K562 (cell line): ENCODE measurements at regions not wholly inside any gene's neighbourhood (a gene's known extent, or its start where the extent isn't known, plus 50 kb on each side); places are given as distances from the start of the nearest gene placed in this dataset.

ENCODE experiments used
- ATAC-seq: fragments of 200-7000 bp; cut with Tn5 transposase; 3 replicates; pipeline ENCODE4 v1.9.1; 2020; ENCODE audit warnings: moderate library complexity
- BruUV-seq: library from RNA; stranded (reverse); fragments of 400-500 nt; replicated peaks from 2 replicates; lab custom pipeline; 2021; lab: Mats Ljungman, UMichigan
- CTCF ChIA-PET: fragments of 300-600 bp; formaldehyde crosslinking; extraction: SDS; loops from one replicate; lab custom pipeline; 2021; ENCODE audit warnings: low intra/inter-chr PET ratio; lab: Yijun Ruan, JAX
- POLR2A ChIA-PET: fragments of 300-600, 350-650 bp; sonication (Branson Sonifier 250); formaldehyde crosslinking; extraction: SDS; loops from one replicate; lab custom pipeline; 2021; ENCODE audit warnings: antibody characterized with exemption, inconsistent platforms; lab: Yijun Ruan, JAX
- DNase-seq, 4 experiments: peaks; one replicate each; pipeline versions ENCODE4 v3.0.0 to v3.0.0-alpha.2; 2011 to 2018; ENCODE audit warnings: low spot score in 3 of 4, mixed read lengths in 3 of 4; ENCODE audit errors: extremely low read depth in 1 of 4
- FAIRE-seq: peaks from 2 replicates; lab custom pipeline; 2011; peaks lifted over from hg19 to GRCh38; lab: Jason Lieb, UNC
- H2AFZ ChIP-seq: 2 replicates; pipeline ENCODE4 v1.6.0; 2011; ENCODE audit warnings: low read depth, low read length, control low read depth, inconsistent platforms
- H3K27ac ChIP-seq: fragments of 200-600 bp; 3 replicates; pipeline ENCODE4 v1.8.0; 2011; ENCODE audit warnings: low read depth, mild to moderate bottlenecking, control low read depth, inconsistent platforms, low read length, moderate library complexity, mixed read lengths; ENCODE audit errors: extremely low read depth
- H3K27me3 ChIP-seq, 2 experiments: fragments of 300-600 bp in 1 of 2; 2 replicates in 1 of 2; 3 replicates in 1 of 2; pipeline versions ENCODE4 v1.6.0 to v1.8.0; 2011; ENCODE audit warnings: inconsistent platforms in 2 of 2, low read length in 2 of 2, mild to moderate bottlenecking in 1 of 2, mixed read lengths in 1 of 2, moderate library complexity in 1 of 2; ENCODE audit not compliant: control insufficient read depth in 2 of 2, insufficient read depth in 2 of 2
- H3K36me3 ChIP-seq: fragments of 300-600 bp; 3 replicates; pipeline ENCODE4 v1.8.0; 2011; ENCODE audit warnings: mild to moderate bottlenecking, low read length, inconsistent platforms; ENCODE audit not compliant: control insufficient read depth, insufficient read depth
- H3K4me1 ChIP-seq, 2 experiments: fragments of 200-600 bp in 1 of 2; replicated peaks in 1 of 2; 2 replicates in 1 of 2; 3 replicates in 1 of 2; pipeline versions ENCODE4 v1.5.1 to v1.8.0; 2011; ENCODE audit warnings: inconsistent platforms in 2 of 2, low read length in 2 of 2, mild to moderate bottlenecking in 1 of 2, mixed read lengths in 1 of 2, moderate library complexity in 1 of 2; ENCODE audit not compliant: control insufficient read depth in 2 of 2, insufficient read depth in 2 of 2
- H3K4me2 ChIP-seq: 2 replicates; pipeline ENCODE4 v1.6.1; 2011; ENCODE audit warnings: low read length, control low read depth, inconsistent platforms, mixed read lengths; ENCODE audit not compliant: insufficient read depth
- H3K4me3 ChIP-seq: fragments of 200-600 bp; sonication (generic), shearing (Covaris generic); 2 replicates; pipeline ENCODE4 v1.5.1; 2016; ENCODE audit warnings: control low read depth, inconsistent platforms
- H3K79me2 ChIP-seq: fragments of 200-600 bp; 3 replicates; pipeline ENCODE4 v1.8.0; 2011; ENCODE audit warnings: low read length, inconsistent platforms; ENCODE audit not compliant: control insufficient read depth, insufficient read depth
- H3K9ac ChIP-seq, 2 experiments: 2 replicates each; pipeline versions ENCODE4 v1.6.0 to v1.6.1; 2011; ENCODE audit warnings: low read depth in 2 of 2, low read length in 2 of 2, control low read depth in 1 of 2, inconsistent platforms in 1 of 2, mild to moderate bottlenecking in 1 of 2, mixed read lengths in 1 of 2; ENCODE audit not compliant: insufficient read depth in 1 of 2
- H3K9me1 ChIP-seq: one replicate; pipeline ENCODE4 v1.6.0; 2011; ENCODE audit warnings: inconsistent platforms, mild to moderate bottlenecking, low read length, moderate library complexity; ENCODE audit not compliant: control insufficient read depth, insufficient read depth
- H3K9me3 ChIP-seq: replicated peaks from 2 replicates; pipeline ENCODE4 v1.5.1; 2011; ENCODE audit warnings: low read depth, low read length, inconsistent platforms; ENCODE audit not compliant: control insufficient read depth, insufficient read depth
- H4K20me1 ChIP-seq: replicated peaks from 2 replicates; pipeline ENCODE4 v1.6.1; 2011; ENCODE audit warnings: low read length, inconsistent platforms, mixed read lengths; ENCODE audit not compliant: control insufficient read depth, insufficient read depth
- BCL6 ChIP-seq: fragments of 250-450 bp; sonication (Bioruptor Pico); IDR thresholded peaks from 2 replicates; pipeline ENCODE4 v1.4.0; 2020
- CBFA2T3 ChIP-seq: fragments of 450-650 bp; IDR thresholded peaks from 2 replicates; pipeline ENCODE4 v1.6.1; 2017
- CHD2 ChIP-seq: IDR thresholded peaks from 2 replicates; pipeline ENCODE4 v1.6.1; 2011; ENCODE audit warnings: low read depth, low read length
- EGR1 ChIP-seq: fragments of 450-650 bp; conservative IDR thresholded peaks from 2 replicates; pipeline ENCODE4 v1.6.1; 2017; ENCODE audit warnings: mild to moderate bottlenecking
- IRF1 ChIP-seq: sonication (generic); formaldehyde crosslinking; IDR thresholded peaks from 2 replicates; pipeline ENCODE4 v1.8.0; 2022; ENCODE audit warnings: missing genetic modification reagents, mild to moderate bottlenecking, borderline replicate concordance
- MAFK ChIP-seq: IDR thresholded peaks from 2 replicates; pipeline ENCODE4 v1.6.1; 2011; ENCODE audit warnings: low read length, improper control_type of control experiment
- NCOA2 ChIP-seq, 2 experiments: fragments of 450-650 bp; IDR thresholded peaks; 2 replicates each; pipeline ENCODE4 v1.6.1; 2018; ENCODE audit warnings: mild to moderate bottlenecking in 2 of 2, moderate library complexity in 1 of 2; ENCODE audit not compliant: partially characterized antibody in 2 of 2
- NCOR1 ChIP-seq: fragments of 450-650 bp; IDR thresholded peaks from 2 replicates; pipeline ENCODE4 v1.6.1; 2016; ENCODE audit warnings: mild to moderate bottlenecking, moderate library complexity
- RBM25 ChIP-seq: fragments of 200-400 bp; formaldehyde crosslinking; IDR thresholded peaks from 2 replicates; pipeline ENCODE4 v1.6.1; 2018; ENCODE audit warnings: low read length, low read depth, moderate library complexity; ENCODE audit not compliant: severe bottlenecking
- RBM39 ChIP-seq: fragments of 200-400 bp; formaldehyde crosslinking; optimal IDR thresholded peaks from 2 replicates; pipeline ENCODE3; 2018; ENCODE audit warnings: low read depth, low read length
- SAFB ChIP-seq: fragments of 200-400 bp; formaldehyde crosslinking; IDR thresholded peaks from 2 replicates; pipeline ENCODE4 v1.6.1; 2017; ENCODE audit warnings: low read depth, low read length, borderline replicate concordance
- ZNF324 ChIP-seq: fragments of 250-450 bp; sonication (Bioruptor Pico); IDR thresholded peaks from 2 replicates; pipeline ENCODE4 v1.4.0; 2020; ENCODE audit warnings: mild to moderate bottlenecking
- WGBS: fragments of 100-300 bp; shearing (Covaris generic); methylation state at CpG from one replicate; pipeline ENCODE4 v1.1.6; 2016; ENCODE audit warnings: low coverage, mixed read lengths; ENCODE audit not compliant: insufficient coverage; ENCODE audit errors: missing lambda C conversion rate; 5-methylcytosine and 5-hydroxymethylcytosine counted together
- in situ Hi-C: fragments of 300-500 bp; cut with MboI; formaldehyde crosslinking; loops from 4 replicates; pipeline ENCODE4 v1.15.0; 2018; ENCODE audit warnings: inconsistent platforms, mixed read lengths
- intact Hi-C: fragments of 100-400 bp; cut with micrococcal nuclease; formaldehyde crosslinking; loops from 2 replicates; pipeline ENCODE4 v1.14.2; 2022

- H3K79me2 ChIP-seq, result no peaks in the 10 kb centered on the region
- ATAC-seq (no peak), FAIRE-seq (no peak), DNase-seq (no peak)
- TF ChIP-seq CHD2 (peak; percentile 89), RBM25 (peak; percentile 24), IRF1 (CRISPR knock-in tag) (no peak), BCL6 (no peak), EGR1 (no peak), MAFK (no peak), RBM39 (no peak), ZNF324 (CRISPR knock-in tag) (no peak), CBFA2T3 (no peak), SAFB (no peak), NCOR1 (no peak), NCOA2 (IDR thresholded peaks at IDR 0.05; ENCODE audit: partially characterized antibody in 2 of 2) (no peak)
- H2AFZ ChIP-seq, result no peak overlapping the region
- intact Hi-C loops, result no loop called here
- H4K20me1 ChIP-seq, result 0 out of 2 replicates have a peak, but pooled peaks cover 4% of the 10 kb centered on the region
- ChIA-PET CTCF (no interaction called here), POLR2A (no interaction called here)
- H3K9ac ChIP-seq, result no peak overlapping the region
- H3K9me3 ChIP-seq, result no peaks in the 10 kb centered on the region
- peaks cover 18 to 58% of the 10 kb centered on the region in 2 experiments for H3K27me3 ChIP-seq
- BruUV-seq, result no TSS peak
- WGBS, result 2% methylated on average over 10 of the region's 10 CpGs
- H3K4me2 ChIP-seq, result no peak overlapping the region
- H3K36me3 ChIP-seq, result no peaks in the 10 kb centered on the region
- no peaks in the 10 kb centered on the region for H3K9me1 ChIP-seq
- no peak overlapping the region for H3K27ac ChIP-seq
- in situ Hi-C loops, result no loop called here
- H3K4me1 ChIP-seq, result no peaks in the 10 kb centered on the region
- H3K4me3 ChIP-seq, result no peak overlapping the region
These were observed 157.2 kb downstream of the ENGASE start for GRCh38 chr17:79231766-79232287.
